Adrenal gland (tissue), 9 donors: ENCODE measurements at regions not wholly inside any gene's neighbourhood (a gene's known extent, or its start where the extent isn't known, plus 50 kb on each side); places are given as distances from the start of the nearest gene placed in this dataset.

Source experiments
- DNase-seq, 7 donors: peaks; one replicate each; pipeline ENCODE4 v3.0.0-alpha.2; 2019 to 2020
- H3K27ac ChIP-seq, 5 donors: fragments of 200-600 bp; sonication (generic) in 4 of 5; 1 replicate in 3 of 5; 2 replicates in 2 of 5; pipeline versions ENCODE4 v1.5.1 to v1.8.0; 2016 to 2020; ENCODE audit warnings: mild to moderate bottlenecking in 1 of 5
- H3K27me3 ChIP-seq: fragments of 200-600 bp; 2 replicates; pipeline ENCODE4 v1.8.0; 2021
- H3K36me3 ChIP-seq, 2 donors: fragments of 200-600 bp; replicated peaks in 1 of 2; 1 replicate in 1 of 2; 2 replicates in 1 of 2; pipeline versions ENCODE4 v1.5.1 to v1.8.0; 2018 to 2022
- H3K4me1 ChIP-seq, 2 donors: fragments of 200-600 bp; replicated peaks in 1 of 2; 1 replicate in 1 of 2; 2 replicates in 1 of 2; pipeline versions ENCODE4 v1.5.1 to v1.8.0; 2018 to 2021
- H3K4me3 ChIP-seq, 4 donors: fragments of 200-600 bp; sonication (generic) in 3 of 4; one replicate each; pipeline ENCODE4 v1.5.1; 2016 to 2018
- H3K9me3 ChIP-seq, 3 donors: fragments of 200-600 bp; sonication (generic) in 1 of 3; replicated peaks in 1 of 3; 1 replicate in 2 of 3; 2 replicates in 1 of 3; pipeline versions ENCODE4 v1.5.1 to v1.8.0; 2016 to 2021
- CTCF ChIP-seq, 6 experiments: fragments of 450-650 bp in 4 of 6; fragments of 200-600 bp in 2 of 6; sonication (generic) in 1 of 6; IDR thresholded peaks; 1 replicate in 5 of 6; 2 replicates in 1 of 6; pipeline versions ENCODE4 v1.5.1 to v1.8.0; 2016 to 2021; ENCODE audit warnings: antibody characterized with exemption in 6 of 6, mild to moderate bottlenecking in 2 of 6, moderate library complexity in 1 of 6
- POLR2A ChIP-seq, 2 donors: fragments of 450-650 bp; IDR thresholded peaks; one replicate each; pipeline ENCODE4 v1.6.1; 2017; ENCODE audit warnings: antibody characterized with exemption in 2 of 2, mild to moderate bottlenecking in 2 of 2, moderate library complexity in 1 of 2
- WGBS, 4 donors: extraction: QIAGEN DNeasy Blood & Tissue Kit in 2 of 4; methylation state at CpG; one replicate each; pipeline versions ENCODE4 v1.1.5 to v1.1.7; 2013 to 2017; 5-methylcytosine and 5-hydroxymethylcytosine counted together
- intact Hi-C, 2 donors: fragments of 100-400 bp; cut with DNase I; formaldehyde crosslinking; loops; one replicate each; pipeline versions ENCODE4 v1.14.1 to v1.15.0; 2022 to 2023
- donor health status: healthy with polysubstance abuse.
- donor health status: Bipolar disorder and iron deficiency.
- donor health status: DM: yes; HTN: yes; CAD: no.
- donor health status: DM: no; HTN: no; CAD: no.
- donor health status: DM: no; HTN: no; CAD: no.

- DNase-seq: no peak
- H3K4me1 ChIP-seq: no peaks in the 10 kb centered on the region
- no peak overlapping the region for H3K4me3 ChIP-seq
- H3K9me3 ChIP-seq: no peaks in the 10 kb centered on the region
- WGBS, 4 donors: 74 to 87% (median 80%) methylated on average over 2 of the region's 2 CpGs
- TF ChIP-seq CTCF (IDR thresholded peaks at IDR 0.05) (no peak), POLR2A (IDR thresholded peaks at IDR 0.05) (no peak)
- no peaks in the 10 kb centered on the region for H3K36me3 ChIP-seq
- intact Hi-C loops: no loop called here
- H3K27me3 ChIP-seq: no peaks in the 10 kb centered on the region
- no peak overlapping the region for H3K27ac ChIP-seq
These were observed 86.3 kb downstream of the SOD2 start for GRCh38 chr6:159606786-159607185.

GRCh38 chr6:159604443-159604956 lies 88.5 kb downstream of the SOD2 start:
- no peak for TF ChIP-seq POLR2A (IDR thresholded peaks at IDR 0.05)
- H3K4me1 ChIP-seq: no peaks in the 10 kb centered on the region
- WGBS, 4 donors: 70 to 82% (median 77%) methylated on average over 6 of the region's 6 CpGs
- no peaks in the 10 kb centered on the region for H3K27me3 ChIP-seq
- DNase-seq: no peak
- intact Hi-C loops: no loop called here
- H3K9me3 ChIP-seq: no peaks in the 10 kb centered on the region
- no peak overlapping the region for H3K27ac ChIP-seq
- no peak overlapping the region for H3K4me3 ChIP-seq
- no peaks in the 10 kb centered on the region for H3K36me3 ChIP-seq

- no peak overlapping the region for H3K4me3 ChIP-seq
- WGBS, 4 donors: 66 to 86% (median 71%) methylated on average over 21 to 23 of the region's 23 CpGs
- DNase-seq: no peak
These were observed 90.5 kb downstream of the SOD2 start for GRCh38 chr6:159602431-159603041.

GRCh38 chr6:159601211-159601610 lies 91.8 kb downstream of the SOD2 start:
- TF ChIP-seq CTCF (IDR thresholded peaks at IDR 0.05): no peak
- TF ChIP-seq POLR2A (IDR thresholded peaks at IDR 0.05): no peak
- H3K27ac ChIP-seq: no peak overlapping the region
- no peaks in the 10 kb centered on the region for H3K36me3 ChIP-seq
- H3K9me3 ChIP-seq: no peaks in the 10 kb centered on the region
- no peak for DNase-seq
- no peak overlapping the region for H3K4me3 ChIP-seq
- no peaks in the 10 kb centered on the region for H3K4me1 ChIP-seq
- H3K27me3 ChIP-seq: no peaks in the 10 kb centered on the region
- WGBS, 4 donors: 76 to 88% (median 80%) methylated on average over 6 of the region's 6 CpGs
- intact Hi-C loops: no loop called here

More at GRCh38 chr6:159602431-159603041, 90.5 kb downstream of the SOD2 start:
- Histone ChIP-seq H3K4me1 (no peaks in the 10 kb centered on the region), H3K27me3 (no peaks in the 10 kb centered on the region), H3K36me3 (no peaks in the 10 kb centered on the region), H3K9me3 (no peaks in the 10 kb centered on the region), H3K27ac (no peak overlapping the region)
- intact Hi-C loops: no loop called here
- TF ChIP-seq POLR2A (IDR thresholded peaks at IDR 0.05): no peak
- TF ChIP-seq CTCF (IDR thresholded peaks at IDR 0.05): no peak

- peak in 6 of 7 donors; percentile 12 to 68 (median 53) for DNase-seq
- Histone ChIP-seq H3K27me3 (no peaks in the 10 kb centered on the region), H3K4me1 (no peaks in the 10 kb centered on the region), H3K9me3 (no peaks in the 10 kb centered on the region), H3K4me3 (no peak overlapping the region), H3K27ac (peak overlapping the region in 2 of 5 donors; percentile 50 to 71), H3K36me3 (no peaks in the 10 kb centered on the region)
- WGBS, 4 donors: 41 to 67% (median 47%) methylated on average over 3 of the region's 3 CpGs
- intact Hi-C loops: no loop called here
- no peak for TF ChIP-seq POLR2A (IDR thresholded peaks at IDR 0.05)
- TF ChIP-seq CTCF (IDR thresholded peaks at IDR 0.05): no peak
These were observed 97.9 kb downstream of the SOD2 start for GRCh38 chr6:159595173-159595572.
